GM12878 (cell line): ENCODE measurements at regions not wholly inside any gene's neighbourhood (a gene's known extent, or its start where the extent isn't known, plus 50 kb on each side); places are given as distances from the start of the nearest gene placed in this dataset.

Source experiments
- ATAC-seq: fragments of 200-7000 bp; cut with Tn5 transposase; 3 replicates; pipeline ENCODE4 v1.9.1; 2020; ENCODE audit warnings: mild to moderate bottlenecking, moderate library complexity
- BruUV-seq: library from RNA; stranded (reverse); fragments of 400-500 nt; replicated peaks from 2 replicates; lab custom pipeline; 2021; lab: Mats Ljungman, UMichigan
- CTCF ChIA-PET: fragments of 300-600 bp; sonication (Branson Sonifier 250); formaldehyde crosslinking; extraction: SDS; loops from one replicate; lab custom pipeline; 2021; ENCODE audit warnings: inconsistent platforms; lab: Yijun Ruan, JAX
- POLR2A ChIA-PET: fragments of 350-600 bp; formaldehyde crosslinking; extraction: SDS; loops from one replicate; lab custom pipeline; 2021; ENCODE audit warnings: inconsistent platforms; lab: Charles Lee
- RAD21 ChIA-PET: fragments of 300-600 bp; sonication (Branson Sonifier 250); formaldehyde crosslinking; loops from one replicate; lab custom pipeline; 2023; ENCODE audit warnings: antibody characterized with exemption; ENCODE audit not compliant: unreplicated experiment; lab: Charles Lee
- SMC1A ChIA-PET: fragments of 300-600 bp; sonication (Branson Sonifier 250); formaldehyde crosslinking; loops from one replicate; lab custom pipeline; 2023; ENCODE audit not compliant: unreplicated experiment, uncharacterized antibody; lab: Charles Lee
- DNase-seq: peaks from one replicate; pipeline ENCODE4 v3.0.0-alpha.2; 2011; ENCODE audit warnings: low read depth, low spot score
- FAIRE-seq: peaks from 3 replicates; lab custom pipeline; 2011; peaks lifted over from hg19 to GRCh38; lab: Jason Lieb, UNC
- H2AFZ ChIP-seq: 2 replicates; pipeline ENCODE4 v1.6.0; 2011; ENCODE audit warnings: low read depth, low read length, control low read depth; ENCODE audit not compliant: control insufficient read depth
- H3K27ac ChIP-seq: 2 replicates; pipeline ENCODE4 v1.5.1; 2011; ENCODE audit warnings: control low read depth; ENCODE audit not compliant: control insufficient read depth, insufficient read depth
- H3K27me3 ChIP-seq, 2 experiments: replicated peaks in 1 of 2; 2 replicates each; pipeline versions ENCODE4 v1.6.0 to v1.6.1; 2011; ENCODE audit warnings: low read length in 1 of 2; ENCODE audit not compliant: control insufficient read depth in 2 of 2, insufficient read depth in 2 of 2
- H3K36me3 ChIP-seq, 2 experiments: 2 replicates each; pipeline ENCODE4 v1.5.1; 2011; ENCODE audit warnings: low read length in 1 of 2; ENCODE audit not compliant: control insufficient read depth in 2 of 2, insufficient read depth in 2 of 2
- H3K4me1 ChIP-seq: 2 replicates; pipeline ENCODE4 v1.6.1; 2011; ENCODE audit warnings: mild to moderate bottlenecking, low read length, moderate library complexity, mixed read lengths; ENCODE audit not compliant: control insufficient read depth, insufficient read depth
- H3K4me2 ChIP-seq: 2 replicates; pipeline ENCODE4 v1.6.0; 2011; ENCODE audit warnings: control low read depth; ENCODE audit not compliant: control insufficient read depth, insufficient read depth
- H3K4me3 ChIP-seq: fragments of 200-600 bp; sonication (generic); 2 replicates; pipeline ENCODE4 v1.5.1; 2016
- H3K79me2 ChIP-seq: 2 replicates; pipeline ENCODE4 v1.6.0; 2011; ENCODE audit warnings: low read length; ENCODE audit not compliant: control insufficient read depth, insufficient read depth
- H3K9ac ChIP-seq: 2 replicates; pipeline ENCODE4 v1.8.0; 2011; ENCODE audit warnings: low read length, control low read depth, mixed read lengths; ENCODE audit not compliant: control insufficient read depth, insufficient read depth
- H3K9me3 ChIP-seq: replicated peaks from 3 replicates; pipeline ENCODE4 v1.5.1; 2011; ENCODE audit warnings: mild to moderate bottlenecking, low read length; ENCODE audit not compliant: control insufficient read depth, insufficient read depth
- H4K20me1 ChIP-seq: 2 replicates; pipeline ENCODE4 v1.6.0; 2011; ENCODE audit not compliant: control insufficient read depth, insufficient read depth
- DPF2 ChIP-seq: fragments of 450-650 bp; IDR thresholded peaks from 2 replicates; pipeline ENCODE4 v1.6.1; 2017; ENCODE audit warnings: mild to moderate bottlenecking
- GATAD2B ChIP-seq: fragments of 450-650 bp; conservative IDR thresholded peaks from 2 replicates; pipeline ENCODE4 v1.6.1; 2017; ENCODE audit warnings: low read depth, mild to moderate bottlenecking, moderate library complexity
- NR2F1 ChIP-seq: fragments of 450-650 bp; conservative IDR thresholded peaks from 2 replicates; pipeline ENCODE4 v1.6.1; 2017; ENCODE audit warnings: mild to moderate bottlenecking
- POU2F2 ChIP-seq: IDR thresholded peaks from 3 replicates; pipeline ENCODE4 v1.6.1; 2011; ENCODE audit warnings: low read depth, mild to moderate bottlenecking, low read length, borderline replicate concordance
- RAD51 ChIP-seq: fragments of 450-650 bp; IDR thresholded peaks from 2 replicates; pipeline ENCODE4 v1.6.1; 2016; ENCODE audit warnings: moderate library complexity, mild to moderate bottlenecking, inconsistent platforms
- RB1 ChIP-seq: fragments of 450-650 bp; formaldehyde crosslinking; IDR thresholded peaks from 2 replicates; pipeline ENCODE4 v1.6.1; 2017; ENCODE audit warnings: mild to moderate bottlenecking, borderline replicate concordance
- SPI1 ChIP-seq: IDR thresholded peaks from 2 replicates; pipeline ENCODE4 v1.6.1; 2011; ENCODE audit warnings: low read depth, mild to moderate bottlenecking, low read length, moderate library complexity, borderline replicate concordance; ENCODE audit not compliant: insufficient read depth
- STAT3 ChIP-seq: IDR thresholded peaks from 2 replicates; pipeline ENCODE4 v1.6.1; 2011; ENCODE audit warnings: low read depth, low read length, improper control_type of control experiment
- WGBS: methylation state at CpG from one replicate; pipeline ENCODE4 v1.1.6; 2016; ENCODE audit warnings: low lambda C conversion rate; ENCODE audit not compliant: insufficient replicate concordance, insufficient coverage; ENCODE audit errors: missing lambda C conversion rate; 5-methylcytosine and 5-hydroxymethylcytosine counted together
- in situ Hi-C: fragments of 300-500 bp; cut with MboI; formaldehyde crosslinking; loops from 9 replicates; pipeline ENCODE4 v1.14.3; 2018; ENCODE audit warnings: mixed read lengths
- intact Hi-C: fragments of 100-400 bp; cut with micrococcal nuclease; formaldehyde crosslinking; loops from one replicate; pipeline ENCODE4 v1.14.2; 2022; ENCODE audit not compliant: unreplicated experiment
- TF ChIP-seq, protein P1 (sequence below): fragments of 450-650 bp; formaldehyde crosslinking; IDR thresholded peaks from 2 replicates; pipeline ENCODE4 v1.4.0; 2020; ENCODE audit warnings: mild to moderate bottlenecking, moderate library complexity
- TF ChIP-seq, protein P2 (sequence below): IDR thresholded peaks from 2 replicates; pipeline ENCODE4 v1.6.1; 2011; ENCODE audit warnings: borderline replicate concordance, low read depth, mild to moderate bottlenecking, moderate library complexity, mixed read lengths, low read length; ENCODE audit not compliant: insufficient read depth; ENCODE audit errors: extremely low read length
- TF ChIP-seq, protein P3 (sequence below): fragments of 450-650 bp; IDR thresholded peaks from 2 replicates; pipeline ENCODE4 v1.6.1; 2017; ENCODE audit warnings: mild to moderate bottlenecking
- TF ChIP-seq, protein P4 (sequence below): fragments of 450-650 bp; IDR thresholded peaks from 2 replicates; pipeline ENCODE4 v1.6.1; 2017; ENCODE audit warnings: mild to moderate bottlenecking, low read depth, inconsistent platforms; ENCODE audit not compliant: poor library complexity, severe bottlenecking

DNA sequence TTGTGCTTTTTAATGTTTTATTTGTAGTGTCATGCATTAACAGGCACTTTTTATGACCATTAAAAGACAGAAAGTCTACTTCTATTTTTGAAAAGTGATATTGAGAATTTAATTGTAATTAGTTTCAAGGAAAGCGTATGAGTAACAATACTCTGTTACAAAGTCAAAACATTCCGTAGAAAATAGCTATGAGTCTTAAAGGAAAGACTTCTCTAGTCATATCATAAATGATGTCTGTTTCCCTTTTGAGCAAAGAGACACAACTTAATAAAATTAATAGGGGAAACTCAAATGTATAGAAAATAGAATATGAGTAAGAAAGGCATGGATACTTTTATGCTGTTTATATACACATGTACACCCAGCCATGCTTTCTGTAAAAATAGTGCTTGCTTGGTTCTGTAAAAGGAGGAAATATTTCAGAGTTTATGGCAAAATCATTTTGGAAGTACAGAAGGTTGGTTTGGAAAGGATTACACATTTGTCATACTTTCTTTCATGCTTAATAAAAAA is 107.8 kb upstream of the AHI1 start (continued):
- TF ChIP-seq, protein P1, sequence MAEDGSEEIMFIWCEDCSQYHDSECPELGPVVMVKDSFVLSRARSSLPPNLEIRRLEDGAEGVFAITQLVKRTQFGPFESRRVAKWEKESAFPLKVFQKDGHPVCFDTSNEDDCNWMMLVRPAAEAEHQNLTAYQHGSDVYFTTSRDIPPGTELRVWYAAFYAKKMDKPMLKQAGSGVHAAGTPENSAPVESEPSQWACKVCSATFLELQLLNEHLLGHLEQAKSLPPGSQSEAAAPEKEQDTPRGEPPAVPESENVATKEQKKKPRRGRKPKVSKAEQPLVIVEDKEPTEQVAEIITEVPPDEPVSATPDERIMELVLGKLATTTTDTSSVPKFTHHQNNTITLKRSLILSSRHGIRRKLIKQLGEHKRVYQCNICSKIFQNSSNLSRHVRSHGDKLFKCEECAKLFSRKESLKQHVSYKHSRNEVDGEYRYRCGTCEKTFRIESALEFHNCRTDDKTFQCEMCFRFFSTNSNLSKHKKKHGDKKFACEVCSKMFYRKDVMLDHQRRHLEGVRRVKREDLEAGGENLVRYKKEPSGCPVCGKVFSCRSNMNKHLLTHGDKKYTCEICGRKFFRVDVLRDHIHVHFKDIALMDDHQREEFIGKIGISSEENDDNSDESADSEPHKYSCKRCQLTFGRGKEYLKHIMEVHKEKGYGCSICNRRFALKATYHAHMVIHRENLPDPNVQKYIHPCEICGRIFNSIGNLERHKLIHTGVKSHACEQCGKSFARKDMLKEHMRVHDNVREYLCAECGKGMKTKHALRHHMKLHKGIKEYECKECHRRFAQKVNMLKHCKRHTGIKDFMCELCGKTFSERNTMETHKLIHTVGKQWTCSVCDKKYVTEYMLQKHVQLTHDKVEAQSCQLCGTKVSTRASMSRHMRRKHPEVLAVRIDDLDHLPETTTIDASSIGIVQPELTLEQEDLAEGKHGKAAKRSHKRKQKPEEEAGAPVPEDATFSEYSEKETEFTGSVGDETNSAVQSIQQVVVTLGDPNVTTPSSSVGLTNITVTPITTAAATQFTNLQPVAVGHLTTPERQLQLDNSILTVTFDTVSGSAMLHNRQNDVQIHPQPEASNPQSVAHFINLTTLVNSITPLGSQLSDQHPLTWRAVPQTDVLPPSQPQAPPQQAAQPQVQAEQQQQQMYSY: no peak
- TF ChIP-seq STAT3 (no peak), RB1 (no peak)
- TF ChIP-seq, all 136 proteins: peak for 0

DNA sequence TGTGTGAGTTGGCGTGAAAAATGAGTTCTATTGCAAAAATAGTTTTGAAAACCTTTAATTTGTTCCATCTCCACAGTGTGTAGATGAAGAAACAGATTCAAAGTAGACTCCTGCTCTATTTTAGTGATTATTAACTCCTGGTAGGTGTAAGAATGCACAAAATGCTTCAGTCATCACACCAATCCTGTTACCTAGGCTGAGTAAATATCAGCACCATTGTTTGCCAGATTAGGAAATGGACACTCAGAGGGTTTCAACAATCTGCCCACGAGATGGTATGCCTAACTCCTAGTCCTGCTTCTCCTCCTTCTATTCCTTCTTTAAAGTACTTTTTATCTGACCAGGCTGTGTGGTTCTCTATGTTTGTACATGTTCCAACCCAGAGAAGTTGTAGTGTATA is 108.9 kb upstream of the AHI1 start:
- ChIA-PET RAD21 (no interaction called here), SMC1A (no interaction called here), CTCF (no interaction called here), POLR2A (no interaction called here)
- Histone ChIP-seq H3K27me3 (no peaks in the 10 kb centered on the region; a peak in 2 of 4 replicates), H3K9ac (no peak overlapping the region), H3K4me1 (no peaks in the 10 kb centered on the region), H3K79me2 (no peaks in the 10 kb centered on the region), H3K4me2 (no peak overlapping the region), H3K36me3 (no peaks in the 10 kb centered on the region), H3K27ac (no peak overlapping the region), H3K9me3 (no peaks in the 10 kb centered on the region), H4K20me1 (no peaks in the 10 kb centered on the region), H3K4me3 (no peak overlapping the region), H2AFZ (no peak overlapping the region)
- intact Hi-C loops (no loop called here), in situ Hi-C loops (no loop called here)
- BruUV-seq: no TSS peak
- ATAC-seq (no peak), DNase-seq (no peak), FAIRE-seq (no peak)
- 8% methylated on average over 2 of the region's 2 CpGs for WGBS
- TF ChIP-seq, protein P2, sequence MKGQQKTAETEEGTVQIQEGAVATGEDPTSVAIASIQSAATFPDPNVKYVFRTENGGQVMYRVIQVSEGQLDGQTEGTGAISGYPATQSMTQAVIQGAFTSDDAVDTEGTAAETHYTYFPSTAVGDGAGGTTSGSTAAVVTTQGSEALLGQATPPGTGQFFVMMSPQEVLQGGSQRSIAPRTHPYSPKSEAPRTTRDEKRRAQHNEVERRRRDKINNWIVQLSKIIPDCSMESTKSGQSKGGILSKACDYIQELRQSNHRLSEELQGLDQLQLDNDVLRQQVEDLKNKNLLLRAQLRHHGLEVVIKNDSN: no peak
- TF ChIP-seq DPF2 (no peak), SPI1 (no peak), POU2F2 (no peak), NR2F1 (no peak), GATAD2B (no peak), RAD51 (no peak)
- TF ChIP-seq, protein P3, sequence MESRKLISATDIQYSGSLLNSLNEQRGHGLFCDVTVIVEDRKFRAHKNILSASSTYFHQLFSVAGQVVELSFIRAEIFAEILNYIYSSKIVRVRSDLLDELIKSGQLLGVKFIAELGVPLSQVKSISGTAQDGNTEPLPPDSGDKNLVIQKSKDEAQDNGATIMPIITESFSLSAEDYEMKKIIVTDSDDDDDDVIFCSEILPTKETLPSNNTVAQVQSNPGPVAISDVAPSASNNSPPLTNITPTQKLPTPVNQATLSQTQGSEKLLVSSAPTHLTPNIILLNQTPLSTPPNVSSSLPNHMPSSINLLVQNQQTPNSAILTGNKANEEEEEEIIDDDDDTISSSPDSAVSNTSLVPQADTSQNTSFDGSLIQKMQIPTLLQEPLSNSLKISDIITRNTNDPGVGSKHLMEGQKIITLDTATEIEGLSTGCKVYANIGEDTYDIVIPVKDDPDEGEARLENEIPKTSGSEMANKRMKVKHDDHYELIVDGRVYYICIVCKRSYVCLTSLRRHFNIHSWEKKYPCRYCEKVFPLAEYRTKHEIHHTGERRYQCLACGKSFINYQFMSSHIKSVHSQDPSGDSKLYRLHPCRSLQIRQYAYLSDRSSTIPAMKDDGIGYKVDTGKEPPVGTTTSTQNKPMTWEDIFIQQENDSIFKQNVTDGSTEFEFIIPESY: no peak
- TF ChIP-seq, protein P4, sequence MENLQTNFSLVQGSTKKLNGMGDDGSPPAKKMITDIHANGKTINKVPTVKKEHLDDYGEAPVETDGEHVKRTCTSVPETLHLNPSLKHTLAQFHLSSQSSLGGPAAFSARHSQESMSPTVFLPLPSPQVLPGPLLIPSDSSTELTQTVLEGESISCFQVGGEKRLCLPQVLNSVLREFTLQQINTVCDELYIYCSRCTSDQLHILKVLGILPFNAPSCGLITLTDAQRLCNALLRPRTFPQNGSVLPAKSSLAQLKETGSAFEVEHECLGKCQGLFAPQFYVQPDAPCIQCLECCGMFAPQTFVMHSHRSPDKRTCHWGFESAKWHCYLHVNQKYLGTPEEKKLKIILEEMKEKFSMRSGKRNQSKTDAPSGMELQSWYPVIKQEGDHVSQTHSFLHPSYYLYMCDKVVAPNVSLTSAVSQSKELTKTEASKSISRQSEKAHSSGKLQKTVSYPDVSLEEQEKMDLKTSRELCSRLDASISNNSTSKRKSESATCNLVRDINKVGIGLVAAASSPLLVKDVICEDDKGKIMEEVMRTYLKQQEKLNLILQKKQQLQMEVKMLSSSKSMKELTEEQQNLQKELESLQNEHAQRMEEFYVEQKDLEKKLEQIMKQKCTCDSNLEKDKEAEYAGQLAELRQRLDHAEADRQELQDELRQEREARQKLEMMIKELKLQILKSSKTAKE: no peak
